GM18520 (cell line): ENCODE measurements at regions not wholly inside any gene's neighbourhood (a gene's known extent, or its start where the extent isn't known, plus 50 kb on each side); places are given as distances from the start of the nearest gene placed in this dataset.

Experiments
- ATAC-seq: cut with Tn5 transposase; IDR thresholded peaks from one replicate; pipeline ENCODE4 v1.9.1; 2021; ENCODE audit not compliant: unreplicated experiment

GRCh38 chr10:33569702-33570101 lies 235.2 kb upstream of the NRP1 start:
- ATAC-seq = no peak

GRCh38 chr10:33566426-33566825 lies 232.0 kb upstream of the NRP1 start:
- no peak for ATAC-seq

- ATAC-seq = no peak
Measured at GRCh38 chr10:33566001-33566400, 231.5 kb upstream of the NRP1 start.

- no peak for ATAC-seq
Measured at GRCh38 chr10:33565231-33565630, 230.8 kb upstream of the NRP1 start.

GRCh38 chr10:33559105-33559504 lies 224.6 kb upstream of the NRP1 start:
- ATAC-seq = no peak

GRCh38 chr10:33557313-33557712 lies 222.8 kb upstream of the NRP1 start:
- ATAC-seq = no peak

GRCh38 chr10:33556620-33557019 lies 222.2 kb upstream of the NRP1 start:
- ATAC-seq = no peak

- no peak for ATAC-seq
Measured at GRCh38 chr10:33556103-33556502, 221.6 kb upstream of the NRP1 start.

- no peak for ATAC-seq
Measured at GRCh38 chr10:33553748-33554571, 219.5 kb upstream of the NRP1 start.

- ATAC-seq = no peak
Measured at GRCh38 chr10:33552290-33552689, 217.8 kb upstream of the NRP1 start.

GRCh38 chr10:33550811-33551210 lies 216.3 kb upstream of the NRP1 start:
- no peak for ATAC-seq

GRCh38 chr10:33547976-33548375 lies 213.5 kb upstream of the NRP1 start:
- ATAC-seq = no peak

GRCh38 chr10:33546031-33546430 lies 211.6 kb upstream of the NRP1 start:
- no peak for ATAC-seq

- ATAC-seq = no peak
Measured at GRCh38 chr10:33542752-33543505, 208.5 kb upstream of the NRP1 start.

GRCh38 chr10:33539116-33539515 lies 204.6 kb upstream of the NRP1 start:
- ATAC-seq = no peak

GRCh38 chr10:33537066-33537465 lies 202.6 kb upstream of the NRP1 start:
- ATAC-seq = no peak

GRCh38 chr10:33536508-33536907 lies 202.0 kb upstream of the NRP1 start:
- ATAC-seq = no peak

- no peak for ATAC-seq
Measured at GRCh38 chr10:33535866-33536265, 201.4 kb upstream of the NRP1 start.

- ATAC-seq = no peak
Measured at GRCh38 chr10:33534416-33534815, 199.9 kb upstream of the NRP1 start.

- ATAC-seq = no peak
Measured at GRCh38 chr10:33533612-33534011, 199.1 kb upstream of the NRP1 start.

- no peak for ATAC-seq
Measured at GRCh38 chr10:33532901-33533300, 198.4 kb upstream of the NRP1 start.

GRCh38 chr10:33529234-33529633 lies 194.8 kb upstream of the NRP1 start:
- no peak for ATAC-seq
